ENCODE measurements at regions not wholly inside any gene's neighbourhood (a gene's known extent, or its start where the extent isn't known, plus 50 kb on each side); places are given as distances from the start of the nearest gene placed in this dataset.

DNA sequence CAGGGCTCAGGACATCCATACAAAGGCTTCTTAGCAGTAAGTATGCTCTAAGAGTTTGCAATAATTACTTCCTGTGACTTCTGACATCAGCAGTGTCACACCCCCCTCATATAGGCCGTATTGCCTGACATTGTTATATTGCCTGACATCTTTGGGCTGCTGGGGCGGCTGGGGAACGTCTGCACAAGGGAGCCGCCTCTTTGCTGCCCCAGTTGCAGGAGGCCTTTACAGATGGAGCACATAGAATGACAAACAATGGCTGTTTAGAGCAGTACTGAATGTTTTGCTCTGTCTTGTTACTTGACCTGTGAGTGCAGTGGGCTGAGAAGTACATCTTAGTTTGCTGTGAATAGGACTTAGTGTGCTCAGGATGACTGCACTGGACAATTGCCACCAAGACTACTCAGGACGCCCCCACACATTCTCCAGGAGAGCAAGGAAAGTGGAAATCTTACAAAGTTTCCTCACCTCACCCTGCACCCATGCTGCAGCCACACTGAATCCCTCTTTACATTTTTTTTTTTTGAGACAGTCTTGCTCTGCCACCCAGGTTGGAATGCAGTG lies 65.4 kb upstream of the SPOCK1 start:
- Histone ChIP-seq H4K5ac (ENCODE audit: insufficient read length, low read depth, low read length) (no peak overlapping the region), H3K27ac (ENCODE audit: insufficient read length, low read depth, low read length) (no peak overlapping the region), H4K8ac (replicated peaks; ENCODE audit: insufficient read length, low read depth, low read length) (no peak overlapping the region), H2AK5ac (ENCODE audit: insufficient read length, low read length) (no peak overlapping the region), H3K79me2 (ENCODE audit: insufficient read depth, low read length) (no peaks in the 10 kb centered on the region), H2BK15ac (ENCODE audit: low read depth, low read length) (no peak overlapping the region), H3K56ac (ENCODE audit: insufficient read length, low read depth, low read length) (no peak overlapping the region), H3K23me2 (ENCODE audit: insufficient read length, low read depth, low read length, poor library complexity, severe bottlenecking) (no peaks in the 10 kb centered on the region), H3K14ac (ENCODE audit: insufficient read depth, low read length) (no peak overlapping the region), H3K9me3 (ENCODE audit: control insufficient read depth, low read depth, low read length) (no peaks in the 10 kb centered on the region), H3K4me1 (ENCODE audit: insufficient read depth, low read length) (no peaks in the 10 kb centered on the region), H4K91ac (ENCODE audit: insufficient read length, low read depth, low read length) (no peak overlapping the region), H2BK12ac (ENCODE audit: insufficient read length, low read depth, low read length) (no peak overlapping the region), H3T11ph (ENCODE audit: low read length) (no peak overlapping the region), H2BK20ac (ENCODE audit: low read depth, low read length, poor library complexity, severe bottlenecking) (no peak overlapping the region), H4K20me1 (ENCODE audit: control insufficient read depth, insufficient read depth, insufficient read length) (no peaks in the 10 kb centered on the region), H2BK120ac (ENCODE audit: low read depth, low read length, poor library complexity, severe bottlenecking) (no peak overlapping the region), H3K9ac (ENCODE audit: extremely low read depth, insufficient read length, low read length) (no peak overlapping the region), H3K79me1 (ENCODE audit: insufficient read depth, low read depth, low read length, poor library complexity, severe bottlenecking) (no peaks in the 10 kb centered on the region), H2AFZ (ENCODE audit: low read length) (no peak overlapping the region), H3K4me2 (ENCODE audit: insufficient read depth, insufficient read length, low read length) (no peak overlapping the region), H3K4ac (ENCODE audit: low read depth, low read length) (no peak overlapping the region), H3K27me3 (ENCODE audit: insufficient read depth, low read length) (no peaks in the 10 kb centered on the region), H3K18ac (ENCODE audit: insufficient read length, low read depth, low read length) (no peak overlapping the region), H2BK5ac (ENCODE audit: insufficient read length, low read length) (no peak overlapping the region), H3K23ac (ENCODE audit: insufficient read length, low read depth, low read length) (no peak overlapping the region)
- Mint-ChIP-seq H3K9me3 (no peaks in the 10 kb centered on the region), H3K27ac (no peak overlapping the region), H3K4me3 (no peak overlapping the region), H3K36me3 (ENCODE audit: insufficient read depth in 1 of 3, low read depth in 3 of 3) (no peaks in the 10 kb centered on the region), H3K27me3 (ENCODE audit: low read depth) (peaks cover 6% of the 10 kb centered on the region), H3K4me1 (peaks cover 15 to 17% of the 10 kb centered on the region in 2 experiments)
- DNase-seq, result no peak
- TF ChIP-seq, protein P1, sequence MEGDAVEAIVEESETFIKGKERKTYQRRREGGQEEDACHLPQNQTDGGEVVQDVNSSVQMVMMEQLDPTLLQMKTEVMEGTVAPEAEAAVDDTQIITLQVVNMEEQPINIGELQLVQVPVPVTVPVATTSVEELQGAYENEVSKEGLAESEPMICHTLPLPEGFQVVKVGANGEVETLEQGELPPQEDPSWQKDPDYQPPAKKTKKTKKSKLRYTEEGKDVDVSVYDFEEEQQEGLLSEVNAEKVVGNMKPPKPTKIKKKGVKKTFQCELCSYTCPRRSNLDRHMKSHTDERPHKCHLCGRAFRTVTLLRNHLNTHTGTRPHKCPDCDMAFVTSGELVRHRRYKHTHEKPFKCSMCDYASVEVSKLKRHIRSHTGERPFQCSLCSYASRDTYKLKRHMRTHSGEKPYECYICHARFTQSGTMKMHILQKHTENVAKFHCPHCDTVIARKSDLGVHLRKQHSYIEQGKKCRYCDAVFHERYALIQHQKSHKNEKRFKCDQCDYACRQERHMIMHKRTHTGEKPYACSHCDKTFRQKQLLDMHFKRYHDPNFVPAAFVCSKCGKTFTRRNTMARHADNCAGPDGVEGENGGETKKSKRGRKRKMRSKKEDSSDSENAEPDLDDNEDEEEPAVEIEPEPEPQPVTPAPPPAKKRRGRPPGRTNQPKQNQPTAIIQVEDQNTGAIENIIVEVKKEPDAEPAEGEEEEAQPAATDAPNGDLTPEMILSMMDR (conservative IDR thresholded peaks at IDR 0.05), result no peak
- no CpG with 5 or more reads among the region's 5 CpGs for WGBS (ENCODE audit: extremely low coverage, insufficient read length, low lambda C conversion rate)

All from H9 (cell line).